SH-SY5Y (cell line): ENCODE measurements at regions not wholly inside any gene's neighbourhood (a gene's known extent, or its start where the extent isn't known, plus 50 kb on each side); places are given as distances from the start of the nearest gene placed in this dataset.

Source experiments
- GATA2 ChIP-seq: IDR thresholded peaks from 2 replicates; pipeline ENCODE4 v1.6.1; 2011; ENCODE audit warnings: mild to moderate bottlenecking, low read depth, low read length
- GATA3 ChIP-seq: IDR thresholded peaks from 2 replicates; pipeline ENCODE4 v1.6.1; 2011; ENCODE audit warnings: low read depth, mild to moderate bottlenecking, low read length, moderate library complexity

- TF ChIP-seq GATA2 (no peak), GATA3 (no peak)
These were observed 958.3 kb downstream of the GALC start for GRCh38 chr14:87034680-87035079.
